Astrocyte (in vitro differentiated cells and primary cell): ENCODE measurements at regions not wholly inside any gene's neighbourhood (a gene's known extent, or its start where the extent isn't known, plus 50 kb on each side); places are given as distances from the start of the nearest gene placed in this dataset.

ENCODE experiments used
- CTCF ChIP-seq: IDR thresholded peaks from 2 replicates; pipeline ENCODE4 v1.5.1; 2011; ENCODE audit warnings: low read depth, mild to moderate bottlenecking, inconsistent platforms, low read length, moderate library complexity; ENCODE audit not compliant: insufficient read depth
- EZH2 ChIP-seq: IDR thresholded peaks from 2 replicates; pipeline ENCODE4 v1.6.1; 2012; ENCODE audit warnings: mild to moderate bottlenecking, low read length, inconsistent platforms; ENCODE audit not compliant: insufficient read depth

- no peak for TF ChIP-seq EZH2
- no peak for TF ChIP-seq CTCF
These were observed 310.0 kb upstream of the RUNX1 start for GRCh38 chr21:35359076-35359475.
